GM04504 (cell line): ENCODE measurements at regions not wholly inside any gene's neighbourhood (a gene's known extent, or its start where the extent isn't known, plus 50 kb on each side); places are given as distances from the start of the nearest gene placed in this dataset.

Experiments used
- DNase-seq: peaks from one replicate; pipeline ENCODE4 v3.0.0-alpha.2; 2012; ENCODE audit warnings: low read depth

GRCh38 chr10:47077941-47078340 is 166.7 kb downstream of the PTPN20 start:
- DNase-seq, result no peak

GRCh38 chr10:47078393-47079203 is 167.4 kb downstream of the PTPN20 start:
- DNase-seq, result no peak

- no peak for DNase-seq
These were observed 168.0 kb downstream of the PTPN20 start for GRCh38 chr10:47079204-47079580.

- no peak for DNase-seq
These were observed 170.0 kb downstream of the PTPN20 start for GRCh38 chr10:47081264-47081663.

GRCh38 chr10:47082055-47082784 is 171.0 kb downstream of the PTPN20 start:
- no peak for DNase-seq

GRCh38 chr10:47087667-47088066 is 176.4 kb downstream of the PTPN20 start:
- no peak for DNase-seq

- DNase-seq, result no peak
These were observed 177.6 kb downstream of the PTPN20 start for GRCh38 chr10:47088656-47089354.

- no peak for DNase-seq
These were observed 178.8 kb downstream of the PTPN20 start for GRCh38 chr10:47090042-47090441.

- no peak for DNase-seq
These were observed 179.7 kb downstream of the PTPN20 start for GRCh38 chr10:47090903-47091302.

GRCh38 chr10:47091421-47091820 is 180.2 kb downstream of the PTPN20 start:
- DNase-seq, result no peak

- DNase-seq, result no peak
These were observed 181.1 kb downstream of the PTPN20 start for GRCh38 chr10:47092376-47092775.

- no peak for DNase-seq
These were observed 181.6 kb downstream of the PTPN20 start for GRCh38 chr10:47092831-47093230.

GRCh38 chr10:47094126-47094525 is 182.9 kb downstream of the PTPN20 start:
- no peak for DNase-seq

- no peak for DNase-seq
These were observed 183.4 kb downstream of the PTPN20 start for GRCh38 chr10:47094636-47095035.

- DNase-seq, result no peak
These were observed 184.0 kb downstream of the PTPN20 start for GRCh38 chr10:47095211-47095610.

- no peak for DNase-seq
These were observed 184.8 kb downstream of the PTPN20 start for GRCh38 chr10:47095848-47096612.

GRCh38 chr10:47098238-47098637 is 187.0 kb downstream of the PTPN20 start:
- DNase-seq, result no peak

GRCh38 chr10:47098964-47099363 is 187.7 kb downstream of the PTPN20 start:
- no peak for DNase-seq

GRCh38 chr10:47099474-47099873 is 188.2 kb downstream of the PTPN20 start:
- no peak for DNase-seq

GRCh38 chr10:47101196-47101595 is 190.0 kb downstream of the PTPN20 start:
- no peak for DNase-seq

- no peak for DNase-seq
These were observed 190.6 kb downstream of the PTPN20 start for GRCh38 chr10:47101807-47102206.

- DNase-seq, result no peak
These were observed 192.9 kb downstream of the PTPN20 start for GRCh38 chr10:47104151-47104605.
